A549 (cell line): ENCODE measurements at regions not wholly inside any gene's neighbourhood (a gene's known extent, or its start where the extent isn't known, plus 50 kb on each side); places are given as distances from the start of the nearest gene placed in this dataset.
A peak's percentile ranks its signal among the peaks of the same experiment; 100 is the strongest.
"Not testable (repeated sequence)": the region's sequence is repeated elsewhere in the genome, so short reads cannot be mapped to it uniquely, and the experiment has no call there.

Experiments used
- ATAC-seq, 2 experiments: fragments of 200-7000 bp in 1 of 2; fragments of >200 bp in 1 of 2; cut with Nextera tagmentation in 1 of 2; cut with Tn5 transposase in 1 of 2; 3 replicates each; pipeline versions ENCODE4 v1.8.0 to v1.9.1; 2018 to 2020; ENCODE audit warnings: mild to moderate bottlenecking in 1 of 2, moderate library complexity in 1 of 2
- CTCF ChIA-PET: fragments of 300-600 bp; sonication (Branson Sonifier 250); formaldehyde crosslinking; extraction: SDS; loops from one replicate; lab custom pipeline; 2021; ENCODE audit warnings: antibody characterized with exemption, inconsistent platforms; lab: Yijun Ruan, JAX
- POLR2A ChIA-PET: fragments of 350-600 bp; formaldehyde crosslinking; extraction: SDS; loops from one replicate; lab custom pipeline; 2021; ENCODE audit warnings: antibody characterized with exemption, inconsistent platforms; lab: Yijun Ruan, JAX
- DNase-seq, 2 experiments: peaks; one replicate each; pipeline versions ENCODE4 v3.0.0 to v3.0.0-alpha.2; 2011 to 2016; ENCODE audit warnings: low read depth in 1 of 2, low spot score in 1 of 2
- FAIRE-seq: peaks from 2 replicates; lab custom pipeline; 2011; peaks lifted over from hg19 to GRCh38; lab: Jason Lieb, UNC
- H3K27ac ChIP-seq, 2 experiments: fragments of >200 bp; sonication (Bioruptor Twin); formaldehyde crosslinking; 3 replicates each; pipeline ENCODE4 v1.5.1; 2016 to 2017
- H3K4me1 ChIP-seq: fragments of >200 bp; sonication (Bioruptor Twin); formaldehyde crosslinking; 3 replicates; pipeline ENCODE4 v1.6.1; 2016
- H3K4me2 ChIP-seq: fragments of >200 bp; sonication (Bioruptor Twin); formaldehyde crosslinking; 3 replicates; pipeline ENCODE4 v1.6.1; 2016
- H3K4me3 ChIP-seq: fragments of >200 bp; sonication (Bioruptor Twin); formaldehyde crosslinking; 3 replicates; pipeline ENCODE4 v1.5.1; 2016
- H3K9me3 ChIP-seq: fragments of >200 bp; sonication (Bioruptor Twin); formaldehyde crosslinking; 3 replicates; pipeline ENCODE4 v1.6.1; 2016
- BHLHE40 ChIP-seq: IDR thresholded peaks from 2 replicates; pipeline ENCODE4 v1.6.1; 2012; ENCODE audit warnings: low read depth, low read length, inconsistent platforms
- CHD4 ChIP-seq: fragments of 200-600 bp; sonication (generic); IDR thresholded peaks from 2 replicates; pipeline ENCODE4 v1.6.1; 2016; ENCODE audit warnings: antibody characterized with exemption, mild to moderate bottlenecking, borderline replicate concordance
- CTCF ChIP-seq: fragments of >200 bp; sonication (Bioruptor Twin); formaldehyde crosslinking; IDR thresholded peaks from 3 replicates; pipeline ENCODE4 v1.5.1; 2016
- EHF ChIP-seq: fragments of 250-450 bp; sonication (Bioruptor Pico); IDR thresholded peaks from 2 replicates; pipeline ENCODE4 v1.5.0; 2020; ENCODE audit warnings: mild to moderate bottlenecking
- FOSB ChIP-seq: fragments of 250-450 bp; sonication (Bioruptor Pico); IDR thresholded peaks from 2 replicates; pipeline ENCODE4 v1.5.0; 2020; ENCODE audit warnings: mild to moderate bottlenecking, moderate library complexity
- JUNB ChIP-seq: fragments of >200 bp; sonication (Bioruptor Twin); formaldehyde crosslinking; IDR thresholded peaks from 2 replicates; pipeline ENCODE4 v1.6.1; 2016
- KDM5A ChIP-seq: fragments of 200-600 bp; sonication (generic); IDR thresholded peaks from 2 replicates; pipeline ENCODE4 v1.6.1; 2016; ENCODE audit warnings: antibody characterized with exemption, mild to moderate bottlenecking
- MAFK ChIP-seq: fragments of 450-650 bp; IDR thresholded peaks from 2 replicates; pipeline ENCODE4 v1.6.1; 2014; ENCODE audit not compliant: partially characterized antibody
- MAZ ChIP-seq: fragments of 150-350 bp; IDR thresholded peaks from 2 replicates; pipeline ENCODE4 v1.6.1; 2014; ENCODE audit warnings: antibody characterized with exemption, low read depth, low read length, borderline replicate concordance
- NR3C1 ChIP-seq: fragments of >200 bp; sonication (Bioruptor Twin); formaldehyde crosslinking; IDR thresholded peaks from 3 replicates; pipeline ENCODE4 v1.6.1; 2017
- PBX3 ChIP-seq: IDR thresholded peaks from 2 replicates; pipeline ENCODE4 v1.6.1; 2012
- PHF8 ChIP-seq: fragments of 200-600 bp; sonication (generic); IDR thresholded peaks from 2 replicates; pipeline ENCODE4 v1.6.1; 2016; ENCODE audit warnings: low read depth, mild to moderate bottlenecking, antibody characterized with exemption, moderate library complexity, borderline replicate concordance
- POLR2AphosphoS2 ChIP-seq: conservative IDR thresholded peaks from 2 replicates; pipeline ENCODE4 v1.6.1; 2012; ENCODE audit warnings: low read length, improper control_type of control experiment, inconsistent platforms
- RARB ChIP-seq: fragments of 250-450 bp; sonication (Bioruptor Pico); IDR thresholded peaks from 2 replicates; pipeline ENCODE4 v1.8.0; 2021; ENCODE audit warnings: mild to moderate bottlenecking, moderate library complexity
- SMC3 ChIP-seq: fragments of >200 bp; sonication (Bioruptor Twin); formaldehyde crosslinking; IDR thresholded peaks from 3 replicates; pipeline ENCODE4 v1.6.1; 2018; ENCODE audit warnings: inconsistent platforms
- SREBF2 ChIP-seq: fragments of 450-650 bp; IDR thresholded peaks from 2 replicates; pipeline ENCODE4 v1.6.1; 2014; ENCODE audit warnings: mild to moderate bottlenecking, moderate library complexity
- ZC3H11A ChIP-seq: fragments of 450-650 bp; IDR thresholded peaks from 2 replicates; pipeline ENCODE4 v1.6.1; 2014; ENCODE audit warnings: antibody characterized with exemption, mild to moderate bottlenecking
- ZFP36 ChIP-seq: fragments of 450-650 bp; IDR thresholded peaks from 2 replicates; pipeline ENCODE4 v1.6.1; 2014; ENCODE audit warnings: borderline replicate concordance; ENCODE audit not compliant: partially characterized antibody
- ZNF302 ChIP-seq: fragments of 250-450 bp; sonication (Bioruptor Pico); IDR thresholded peaks from 2 replicates; pipeline ENCODE4 v1.9.0; 2021; ENCODE audit warnings: inconsistent platforms, mild to moderate bottlenecking, moderate library complexity
- WGBS: methylation state at CpG from one replicate; pipeline ENCODE4 v1.1.6; 2017; ENCODE audit errors: missing lambda C conversion rate; 5-methylcytosine and 5-hydroxymethylcytosine counted together

GRCh38 chr3:139232341-139232740, 111.5 kb upstream of the MRPS22 start:
- POLR2A ChIA-PET, H3K27ac ChIP-seq, H3K4me1 ChIP-seq, DNase-seq, H3K4me2 ChIP-seq, CTCF ChIA-PET, ATAC-seq, H3K9me3 ChIP-seq, H3K4me3 ChIP-seq, FAIRE-seq: not testable (repeated sequence)
- 61% methylated on average over 3 of the region's 3 CpGs for WGBS
- peak; percentile 39 for TF ChIP-seq ZFP36

GRCh38 chr3:139234491-139234890, 109.3 kb upstream of the MRPS22 start:
- no peak overlapping the region for H3K4me2 ChIP-seq
- DNase-seq = no peak
- FAIRE-seq = no peak
- no peak for TF ChIP-seq RARB
- TF ChIP-seq POLR2AphosphoS2 = no peak
- TF ChIP-seq KDM5A = no peak
- no peak for TF ChIP-seq CHD4
- TF ChIP-seq SMC3 = no peak
- TF ChIP-seq NR3C1 = no peak
- no peak for TF ChIP-seq FOSB
- TF ChIP-seq PHF8 = no peak
- TF ChIP-seq CTCF = no peak
- no peak for TF ChIP-seq BHLHE40
- no peaks in the 10 kb centered on the region for H3K4me1 ChIP-seq
- H3K9me3 ChIP-seq = no peaks in the 10 kb centered on the region
- ATAC-seq = no peak
- POLR2A ChIA-PET = no interaction called here
- no peak overlapping the region for H3K27ac ChIP-seq
- CTCF ChIA-PET = no interaction called here
- WGBS = 94% methylated on average over 3 of the region's 3 CpGs
- no peak overlapping the region for H3K4me3 ChIP-seq

GRCh38 chr3:139235192-139235591, 108.6 kb upstream of the MRPS22 start:
- TF ChIP-seq ZC3H11A = no peak
- TF ChIP-seq MAFK = no peak
- no peak for TF ChIP-seq CTCF
- TF ChIP-seq JUNB = no peak
- TF ChIP-seq NR3C1 = no peak
- no peak for TF ChIP-seq SREBF2
- POLR2A ChIA-PET = no interaction called here
- Histone ChIP-seq H3K4me3 (no peak overlapping the region), H3K4me1 (no peaks in the 10 kb centered on the region), H3K27ac (no peak overlapping the region), H3K4me2 (no peak overlapping the region), H3K9me3 (no peaks in the 10 kb centered on the region)
- no peak for FAIRE-seq
- 33% methylated on average over 1 of the region's 1 CpG for WGBS
- no peak for DNase-seq
- no peak for ATAC-seq
- CTCF ChIA-PET = no interaction called here

- H3K27ac ChIP-seq = no peak overlapping the region
- TF ChIP-seq PBX3 (no peak), EHF (CRISPR knock-in tag) (no peak), MAZ (no peak), BHLHE40 (no peak), ZNF302 (CRISPR knock-in tag) (no peak)
- no peaks in the 10 kb centered on the region for H3K9me3 ChIP-seq
- ChIA-PET POLR2A (no interaction called here), CTCF (no interaction called here)
- H3K4me3 ChIP-seq = no peak overlapping the region
- ATAC-seq (no peak), DNase-seq (no peak), FAIRE-seq (no peak)
- 55% methylated on average over 3 of the region's 3 CpGs for WGBS
- no peaks in the 10 kb centered on the region for H3K4me1 ChIP-seq
- no peak overlapping the region for H3K4me2 ChIP-seq
These were observed 107.5 kb upstream of the MRPS22 start for GRCh38 chr3:139236336-139236735.
